ENCODE measurements at regions not wholly inside any gene's neighbourhood (a gene's known extent, or its start where the extent isn't known, plus 50 kb on each side); places are given as distances from the start of the nearest gene placed in this dataset.

- DNase-seq (ENCODE audit: insufficient read length) (no peak), FAIRE-seq (no peak)
- no peak for TF ChIP-seq POLR2AphosphoS5 (IDR thresholded peaks at IDR 0.05; ENCODE audit: low read depth, low read length)
Measured at GRCh38 chr5:8213701-8214240, 344.8 kb downstream of the MTRR start.

DNA sequence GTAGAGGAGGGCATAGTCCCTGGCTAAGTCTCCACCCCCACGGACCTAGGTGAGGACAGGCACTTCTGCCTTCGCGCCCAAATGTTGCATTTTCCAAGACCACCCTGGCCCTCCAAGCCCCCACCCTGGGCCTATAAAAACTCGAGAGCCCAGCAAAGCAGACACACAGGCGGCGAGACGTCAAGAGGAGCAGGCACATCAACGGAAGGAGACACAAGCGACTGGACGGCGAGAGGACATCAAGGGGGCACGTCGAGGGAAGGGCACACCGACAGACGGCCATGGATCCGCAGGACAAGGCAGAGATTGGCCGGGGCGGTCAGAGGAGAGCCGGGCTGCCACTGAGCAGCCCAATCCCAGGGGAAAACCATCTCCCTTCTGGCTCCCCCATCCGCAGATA is 348.0 kb downstream of the MTRR start:
- DNase-seq (ENCODE audit: insufficient read length) (no peak), FAIRE-seq (no peak)
- TF ChIP-seq POLR2AphosphoS5 (IDR thresholded peaks at IDR 0.05; ENCODE audit: low read depth, low read length) (no peak), TAF1 (IDR thresholded peaks at IDR 0.05; ENCODE audit: borderline replicate concordance, low read depth, low read length) (no peak), POLR2A (IDR thresholded peaks at IDR 0.05; ENCODE audit: low read depth, low read length) (no peak)

- FAIRE-seq (no peak), DNase-seq (ENCODE audit: insufficient read length) (no peak)
- TF ChIP-seq TAF1 (IDR thresholded peaks at IDR 0.05; ENCODE audit: borderline replicate concordance, low read depth, low read length) (no peak), POLR2AphosphoS5 (IDR thresholded peaks at IDR 0.05; ENCODE audit: low read depth, low read length) (no peak), POLR2A (IDR thresholded peaks at IDR 0.05; ENCODE audit: low read depth, low read length) (no peak)
Measured at GRCh38 chr5:8226148-8226547, 357.2 kb downstream of the MTRR start.

DNA sequence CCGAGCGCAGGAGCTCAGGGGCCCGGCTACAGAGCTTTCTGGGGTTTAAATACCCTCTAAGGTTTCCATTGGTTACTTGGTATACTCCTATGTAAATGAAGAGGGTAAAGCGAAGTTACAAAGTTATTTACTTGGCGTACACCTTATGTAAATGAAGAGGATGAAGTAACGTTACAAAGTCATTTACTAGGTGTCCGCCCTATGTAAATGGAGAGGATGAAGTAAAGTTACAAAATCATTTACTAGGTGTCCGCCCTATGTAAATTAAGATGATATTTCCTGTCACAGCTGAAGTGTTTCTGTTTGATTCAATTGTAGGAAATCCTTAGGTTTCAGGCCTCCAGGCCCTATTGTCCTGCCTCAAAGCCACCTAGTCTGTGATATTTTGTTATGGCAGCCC is 358.2 kb downstream of the MTRR start:
- TF ChIP-seq POLR2AphosphoS5 (IDR thresholded peaks at IDR 0.05; ENCODE audit: low read depth, low read length) (no peak), TAF1 (IDR thresholded peaks at IDR 0.05; ENCODE audit: borderline replicate concordance, low read depth, low read length) (no peak)
- DNase-seq (ENCODE audit: insufficient read length) (no peak), FAIRE-seq (no peak)

DNA sequence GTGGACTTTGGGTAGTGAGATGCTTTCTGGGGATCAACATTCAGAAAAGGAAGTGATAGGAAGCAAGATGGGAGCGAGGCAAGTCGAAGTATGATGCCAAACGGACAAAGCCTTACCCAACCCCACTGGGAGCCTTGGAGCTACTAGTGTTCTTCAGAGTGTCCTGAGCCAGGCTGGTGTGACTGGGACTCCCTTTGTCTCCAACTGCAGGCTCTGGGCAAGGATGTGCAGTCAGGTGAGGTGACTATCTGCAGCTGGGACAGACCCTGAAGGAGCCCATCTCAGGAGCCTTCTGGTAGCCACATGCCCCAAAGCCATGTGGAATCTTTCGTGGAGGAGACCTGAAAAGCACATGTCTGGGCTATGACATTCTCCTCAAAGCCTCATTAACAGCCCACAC is 360.6 kb downstream of the MTRR start:
- FAIRE-seq (no peak), DNase-seq (ENCODE audit: insufficient read length) (no peak)
- TF ChIP-seq TAF1 (IDR thresholded peaks at IDR 0.05; ENCODE audit: borderline replicate concordance, low read depth, low read length), result no peak

DNA sequence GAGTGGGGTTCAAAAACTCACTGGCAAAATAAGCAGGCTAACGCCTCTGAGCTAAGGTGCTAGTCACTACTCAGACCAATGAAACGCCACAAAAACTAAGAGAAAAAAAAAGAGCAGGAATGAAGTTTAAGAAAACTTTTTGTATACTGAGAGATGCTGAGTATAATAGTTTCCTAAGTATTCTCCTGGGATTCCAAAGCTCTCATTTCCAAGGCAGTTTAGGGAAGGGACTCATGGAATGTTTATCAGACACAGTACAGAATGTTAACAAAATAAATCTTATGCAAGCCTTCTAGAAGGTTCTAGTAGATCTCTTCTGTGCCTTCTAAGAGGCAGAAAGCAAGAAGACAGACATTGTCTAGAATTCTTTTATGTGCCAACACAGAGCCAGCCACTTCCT is 361.9 kb downstream of the MTRR start:
- DNase-seq (ENCODE audit: insufficient read length), result no peak
- TF ChIP-seq POLR2A (IDR thresholded peaks at IDR 0.05; ENCODE audit: low read depth, low read length), result no peak
- no peak for TF ChIP-seq POLR2AphosphoS5 (IDR thresholded peaks at IDR 0.05; ENCODE audit: low read depth, low read length)
- no peak for FAIRE-seq

- FAIRE-seq (no peak), DNase-seq (ENCODE audit: insufficient read length) (no peak)
- TF ChIP-seq POLR2AphosphoS5 (IDR thresholded peaks at IDR 0.05; ENCODE audit: low read depth, low read length) (no peak), TAF1 (IDR thresholded peaks at IDR 0.05; ENCODE audit: borderline replicate concordance, low read depth, low read length) (no peak), POLR2A (IDR thresholded peaks at IDR 0.05; ENCODE audit: low read depth, low read length) (no peak)
Measured at GRCh38 chr5:8233479-8233878, 364.5 kb downstream of the MTRR start.

- TF ChIP-seq POLR2AphosphoS5 (IDR thresholded peaks at IDR 0.05; ENCODE audit: low read depth, low read length), result no peak
- no peak for TF ChIP-seq TAF1 (IDR thresholded peaks at IDR 0.05; ENCODE audit: borderline replicate concordance, low read depth, low read length)
- TF ChIP-seq POLR2A (IDR thresholded peaks at IDR 0.05; ENCODE audit: low read depth, low read length), result no peak
- DNase-seq (ENCODE audit: insufficient read length) (no peak), FAIRE-seq (no peak)
Measured at GRCh38 chr5:8234179-8234770, 365.3 kb downstream of the MTRR start.

DNA sequence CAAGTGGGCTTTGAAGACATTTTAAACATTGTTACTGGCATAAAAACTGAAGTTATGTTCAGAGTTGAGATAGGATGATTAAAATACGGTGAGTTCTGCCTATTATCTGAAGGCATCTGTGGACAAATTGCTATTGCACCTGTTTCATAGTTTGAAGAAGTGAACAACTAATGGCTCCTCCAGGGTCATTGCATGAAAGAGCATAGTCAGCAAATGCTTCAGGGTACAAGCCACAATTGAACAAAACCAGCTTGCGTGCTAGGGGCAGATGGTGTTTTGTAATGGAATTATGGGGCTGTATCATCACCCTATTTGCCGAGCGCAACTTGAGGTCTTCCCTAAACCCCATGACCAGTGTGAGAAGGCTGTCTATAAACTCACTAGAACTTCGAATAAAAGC is 369.1 kb downstream of the MTRR start:
- DNase-seq (ENCODE audit: insufficient read length), result no peak
- FAIRE-seq, result no peak
- TF ChIP-seq POLR2A (IDR thresholded peaks at IDR 0.05; ENCODE audit: low read depth, low read length) (no peak), POLR2AphosphoS5 (IDR thresholded peaks at IDR 0.05; ENCODE audit: low read depth, low read length) (no peak), TAF1 (IDR thresholded peaks at IDR 0.05; ENCODE audit: borderline replicate concordance, low read depth, low read length) (no peak)

DNA sequence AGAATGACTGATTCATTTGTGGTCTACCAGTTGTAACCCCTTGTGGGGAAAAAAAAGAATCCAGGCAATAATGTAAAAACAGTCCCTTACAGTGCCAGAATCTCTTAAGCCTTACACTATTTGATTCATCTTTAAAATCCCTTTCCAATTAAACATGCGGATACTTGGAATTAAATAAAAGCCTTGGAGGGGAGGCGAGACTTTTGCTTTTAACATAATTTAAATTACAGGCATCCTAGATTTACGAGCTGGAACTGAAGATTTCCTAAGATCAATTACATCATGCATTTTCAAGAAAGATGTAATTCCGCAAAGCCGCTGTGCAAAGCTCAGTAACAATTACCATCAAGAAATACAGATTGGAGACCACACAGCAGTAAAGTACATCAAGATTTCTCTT is 370.2 kb downstream of the MTRR start:
- FAIRE-seq (no peak), DNase-seq (ENCODE audit: insufficient read length) (no peak)
- TF ChIP-seq TAF1 (IDR thresholded peaks at IDR 0.05; ENCODE audit: borderline replicate concordance, low read depth, low read length), result no peak
- no peak for TF ChIP-seq POLR2A (IDR thresholded peaks at IDR 0.05; ENCODE audit: low read depth, low read length)
- TF ChIP-seq POLR2AphosphoS5 (IDR thresholded peaks at IDR 0.05; ENCODE audit: low read depth, low read length), result no peak

DNA sequence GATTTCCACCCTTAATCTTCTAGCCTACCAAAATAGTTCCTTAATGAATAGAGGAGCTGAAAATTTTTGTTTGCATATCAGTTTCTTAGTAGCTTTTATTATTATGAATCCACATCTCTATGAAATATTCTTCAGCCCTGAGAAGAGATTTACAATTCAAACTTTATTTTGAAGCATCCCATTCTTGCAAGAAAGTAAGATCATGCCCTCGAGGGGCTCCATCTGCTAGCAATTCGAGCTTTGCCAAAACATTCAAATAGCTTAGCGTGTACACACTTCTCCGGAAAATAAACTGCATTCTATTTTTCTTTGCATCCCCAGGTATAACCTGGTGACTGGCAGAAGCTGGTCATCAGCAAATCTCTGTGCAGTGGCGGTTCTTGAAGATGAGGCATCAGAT is 370.7 kb downstream of the MTRR start:
- TF ChIP-seq POLR2AphosphoS5 (IDR thresholded peaks at IDR 0.05; ENCODE audit: low read depth, low read length) (no peak), TAF1 (IDR thresholded peaks at IDR 0.05; ENCODE audit: borderline replicate concordance, low read depth, low read length) (no peak), POLR2A (IDR thresholded peaks at IDR 0.05; ENCODE audit: low read depth, low read length) (no peak)
- FAIRE-seq (no peak), DNase-seq (ENCODE audit: insufficient read length) (no peak)

DNA sequence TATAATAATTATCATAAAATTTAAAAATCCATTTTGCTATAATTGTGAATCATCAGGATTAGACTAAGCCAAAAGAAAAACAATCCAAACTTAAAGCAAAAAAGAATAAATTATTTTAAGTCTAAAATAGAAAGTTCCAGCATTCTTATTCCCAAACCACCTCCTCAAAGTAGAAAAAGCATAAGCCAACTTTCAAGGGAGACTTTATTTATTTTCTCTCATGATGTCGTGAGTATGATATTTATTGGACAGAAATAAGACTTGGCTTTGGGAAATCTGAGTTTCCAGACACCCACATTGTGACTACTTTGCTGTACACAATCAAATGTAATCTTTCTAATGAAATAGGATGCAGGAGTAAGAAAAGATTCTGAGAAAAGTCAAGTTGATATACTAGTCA is 372.1 kb downstream of the MTRR start:
- FAIRE-seq, result no peak
- no peak for DNase-seq (ENCODE audit: insufficient read length)
- no peak for TF ChIP-seq POLR2AphosphoS5 (IDR thresholded peaks at IDR 0.05; ENCODE audit: low read depth, low read length)
- TF ChIP-seq TAF1 (IDR thresholded peaks at IDR 0.05; ENCODE audit: borderline replicate concordance, low read depth, low read length), result no peak
- TF ChIP-seq POLR2A (IDR thresholded peaks at IDR 0.05; ENCODE audit: low read depth, low read length), result no peak

DNA sequence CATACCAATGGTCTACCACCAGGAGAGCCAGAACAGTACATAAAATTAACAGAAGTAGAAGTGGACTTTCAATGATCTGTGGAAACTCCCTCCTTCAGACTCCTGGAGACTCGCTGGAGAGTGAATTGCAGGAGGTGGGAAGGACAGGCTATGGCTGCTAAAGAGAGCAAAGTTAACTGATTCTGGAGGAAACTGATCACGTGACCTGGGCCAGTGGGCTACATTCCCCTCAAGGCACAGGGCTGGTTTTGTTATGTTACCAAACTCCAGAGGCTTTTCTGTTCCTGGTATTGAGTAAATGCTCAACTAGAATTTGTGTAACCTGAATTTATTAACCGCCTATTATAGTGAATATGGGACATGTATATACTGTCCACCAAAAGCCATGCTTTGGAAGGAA is 372.6 kb downstream of the MTRR start:
- FAIRE-seq (no peak), DNase-seq (ENCODE audit: insufficient read length) (no peak)
- TF ChIP-seq POLR2AphosphoS5 (IDR thresholded peaks at IDR 0.05; ENCODE audit: low read depth, low read length) (no peak), POLR2A (IDR thresholded peaks at IDR 0.05; ENCODE audit: low read depth, low read length) (no peak), TAF1 (IDR thresholded peaks at IDR 0.05; ENCODE audit: borderline replicate concordance, low read depth, low read length) (no peak)
